HG02938 (cell line): ENCODE measurements at regions not wholly inside any gene's neighbourhood (a gene's known extent, or its start where the extent isn't known, plus 50 kb on each side); places are given as distances from the start of the nearest gene placed in this dataset.

Experiments
- ATAC-seq: cut with Tn5 transposase; IDR thresholded peaks from one replicate; pipeline ENCODE4 v1.9.1; 2021; ENCODE audit warnings: mild to moderate bottlenecking, moderate library complexity; ENCODE audit not compliant: unreplicated experiment

- no peak for ATAC-seq
Measured at GRCh38 chr4:159723341-159724048, 620.6 kb downstream of the RAPGEF2 start.

- ATAC-seq: no peak
Measured at GRCh38 chr4:159725571-159725970, 622.7 kb downstream of the RAPGEF2 start.

- ATAC-seq: no peak
Measured at GRCh38 chr4:159735281-159736207, 632.7 kb downstream of the RAPGEF2 start.

GRCh38 chr4:159736411-159736810 is 633.5 kb downstream of the RAPGEF2 start:
- no peak for ATAC-seq

- ATAC-seq: no peak
Measured at GRCh38 chr4:159743971-159744370, 641.1 kb downstream of the RAPGEF2 start.

- ATAC-seq: no peak
Measured at GRCh38 chr4:159747983-159748382, 645.1 kb downstream of the RAPGEF2 start.

- ATAC-seq: no peak
Measured at GRCh38 chr4:159748834-159749444, 646.1 kb downstream of the RAPGEF2 start.

- ATAC-seq: no peak
Measured at GRCh38 chr4:159757499-159757898, 654.6 kb downstream of the RAPGEF2 start.

GRCh38 chr4:159758061-159758460 is 655.2 kb downstream of the RAPGEF2 start:
- no peak for ATAC-seq

- ATAC-seq: no peak
Measured at GRCh38 chr4:159762672-159763071, 659.8 kb downstream of the RAPGEF2 start.

- ATAC-seq: peak; percentile 84
Measured at GRCh38 chr4:159764343-159764952, 661.6 kb downstream of the RAPGEF2 start.

GRCh38 chr4:159765382-159765781 is 662.5 kb downstream of the RAPGEF2 start:
- no peak for ATAC-seq

- no peak for ATAC-seq
Measured at GRCh38 chr4:159766241-159766640, 663.4 kb downstream of the RAPGEF2 start.

- ATAC-seq: no peak
Measured at GRCh38 chr4:159767406-159767805, 664.5 kb downstream of the RAPGEF2 start.

GRCh38 chr4:159768016-159768415 is 665.1 kb downstream of the RAPGEF2 start:
- no peak for ATAC-seq

GRCh38 chr4:159770401-159770800 is 667.5 kb downstream of the RAPGEF2 start:
- no peak for ATAC-seq

- ATAC-seq: no peak
Measured at GRCh38 chr4:159770969-159771368, 668.1 kb downstream of the RAPGEF2 start.

- ATAC-seq: no peak
Measured at GRCh38 chr4:159776961-159777360, 674.1 kb downstream of the RAPGEF2 start.

GRCh38 chr4:159777689-159778088 is 674.8 kb downstream of the RAPGEF2 start:
- no peak for ATAC-seq

- ATAC-seq: no peak
Measured at GRCh38 chr4:159778298-159778697, 675.4 kb downstream of the RAPGEF2 start.

GRCh38 chr4:159779716-159780115 is 676.8 kb downstream of the RAPGEF2 start:
- ATAC-seq: no peak
